ENCODE measurements at regions not wholly inside any gene's neighbourhood (a gene's known extent, or its start where the extent isn't known, plus 50 kb on each side); places are given as distances from the start of the nearest gene placed in this dataset.
A peak's percentile ranks its signal among the peaks of the same experiment; 100 is the strongest.

- no peak overlapping the region for H3K4me3 ChIP-seq
- H3K27ac ChIP-seq: peak overlapping the region; percentile 57
- TF ChIP-seq EZH2 (IDR thresholded peaks at IDR 0.05; ENCODE audit: low read depth) (no peak), CTCF (conservative IDR thresholded peaks at IDR 0.05) (no peak)
- peaks cover 4% of the 10 kb centered on the region; the same call in 1 of the 2 replicates for H4K20me1 ChIP-seq (ENCODE audit: insufficient read depth)
- POLR2A ChIA-PET (ENCODE audit: unreplicated experiment): no interaction called here
- H3K79me2 ChIP-seq (ENCODE audit: low read depth): no peaks in the 10 kb centered on the region
- H3K4me1 ChIP-seq (replicated peaks; ENCODE audit: insufficient read depth): peaks cover 15% of the 10 kb centered on the region
- H3K36me3 ChIP-seq (ENCODE audit: low read depth): no peaks in the 10 kb centered on the region
- CTCF ChIA-PET: no interaction called here
- H2AFZ ChIP-seq: no peak overlapping the region
- no peak for DNase-seq
- intact Hi-C loops (cut with micrococcal nuclease; ENCODE audit: unreplicated experiment): no loop called here
- no peaks in the 10 kb centered on the region for H3K9me2 ChIP-seq (ENCODE audit: insufficient read depth)
- H3K9me3 ChIP-seq (ENCODE audit: insufficient read depth, low read depth): peaks cover 12% of the 10 kb centered on the region; the same call in 1 of the 2 replicates
- no peaks in the 10 kb centered on the region for H3F3A ChIP-seq (ENCODE audit: insufficient read depth, low read depth)
- no peaks in the 10 kb centered on the region for H3K27me3 ChIP-seq (ENCODE audit: insufficient read depth, low read depth)
- no TSS peak for BruUV-seq (replicated peaks)
- H3K4me2 ChIP-seq: peak overlapping the region; percentile 32
Measured at GRCh38 chr4:28176942-28177341, 1316.3 kb downstream of the STIM2 start.

- Histone ChIP-seq H3K9me2 (ENCODE audit: insufficient read depth) (no peaks in the 10 kb centered on the region), H3K27ac (peak overlapping the region; percentile 57), H4K20me1 (ENCODE audit: insufficient read depth) (0 out of 2 replicates have a peak, but pooled peaks cover 4% of the 10 kb centered on the region), H3F3A (ENCODE audit: insufficient read depth, low read depth) (no peaks in the 10 kb centered on the region), H3K4me3 (no peak overlapping the region), H3K4me2 (no peak overlapping the region), H3K79me2 (ENCODE audit: low read depth) (no peaks in the 10 kb centered on the region), H3K36me3 (ENCODE audit: low read depth) (no peaks in the 10 kb centered on the region), H3K9me3 (ENCODE audit: insufficient read depth, low read depth) (peaks cover 11% of the 10 kb centered on the region; the same call in 1 of the 2 replicates), H2AFZ (0 out of 2 replicates have a peak overlapping the region, but pooled peaks have one; percentile 30), H3K4me1 (replicated peaks; ENCODE audit: insufficient read depth) (peaks cover 15% of the 10 kb centered on the region), H3K27me3 (ENCODE audit: insufficient read depth, low read depth) (no peaks in the 10 kb centered on the region)
- ChIA-PET CTCF (no interaction called here), POLR2A (ENCODE audit: unreplicated experiment) (interaction anchor here (0.6 kb wide), 1 partner anchor 10 kb away, joined by 7 read pairs; no protein-coding TSS in a partner anchor)
- no peak for DNase-seq
- no peak for TF ChIP-seq EZH2 (IDR thresholded peaks at IDR 0.05; ENCODE audit: low read depth)
- TF ChIP-seq CTCF (conservative IDR thresholded peaks at IDR 0.05): no peak
- BruUV-seq (replicated peaks): no TSS peak
- intact Hi-C loops (cut with micrococcal nuclease; ENCODE audit: unreplicated experiment): no loop called here
Measured at GRCh38 chr4:28177641-28178040, 1317.0 kb downstream of the STIM2 start.

DNA sequence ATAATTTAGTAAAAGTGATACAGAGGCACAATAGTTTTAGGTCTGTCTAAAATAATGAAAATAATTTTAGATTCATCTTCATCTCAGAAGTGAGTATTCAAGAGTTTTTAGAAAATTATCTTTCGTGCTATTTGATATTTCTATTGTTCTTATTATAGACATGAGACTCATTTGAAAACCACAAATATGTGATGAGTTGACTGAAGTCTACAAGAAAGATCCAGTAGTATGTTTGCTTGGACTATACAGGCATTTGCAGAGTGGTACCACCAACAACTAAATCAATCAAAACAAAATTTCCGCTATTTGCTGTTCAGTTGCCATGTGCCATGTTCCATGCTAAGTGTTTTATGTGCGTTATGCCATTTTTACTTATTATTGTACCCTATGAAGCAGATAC, 1318.5 kb downstream of the STIM2 start:
- peaks cover 15% of the 10 kb centered on the region for H3K4me1 ChIP-seq (replicated peaks; ENCODE audit: insufficient read depth)
- POLR2A ChIA-PET (ENCODE audit: unreplicated experiment): no interaction called here

More for the DNA sequence above, 1318.5 kb downstream of the STIM2 start:
- H3K27ac ChIP-seq: no peak overlapping the region
- no peaks in the 10 kb centered on the region for H3K27me3 ChIP-seq (ENCODE audit: insufficient read depth, low read depth)
- intact Hi-C loops (cut with micrococcal nuclease; ENCODE audit: unreplicated experiment): no loop called here
- no peaks in the 10 kb centered on the region for H3K36me3 ChIP-seq (ENCODE audit: low read depth)
- no peak overlapping the region for H2AFZ ChIP-seq
- H3K9me2 ChIP-seq (ENCODE audit: insufficient read depth): no peaks in the 10 kb centered on the region
- H3F3A ChIP-seq (ENCODE audit: insufficient read depth, low read depth): no peaks in the 10 kb centered on the region
- TF ChIP-seq CTCF (conservative IDR thresholded peaks at IDR 0.05) (no peak), EZH2 (IDR thresholded peaks at IDR 0.05; ENCODE audit: low read depth) (no peak)
- CTCF ChIA-PET: no interaction called here
- no peaks in the 10 kb centered on the region for H3K79me2 ChIP-seq (ENCODE audit: low read depth)
- no TSS peak for BruUV-seq (replicated peaks)
- H4K20me1 ChIP-seq (ENCODE audit: insufficient read depth): no peaks in the 10 kb centered on the region
- no peak overlapping the region for H3K4me3 ChIP-seq
- peaks cover 8% of the 10 kb centered on the region; the same call in 1 of the 2 replicates for H3K9me3 ChIP-seq (ENCODE audit: insufficient read depth, low read depth)
- no peak overlapping the region for H3K4me2 ChIP-seq
- DNase-seq: no peak
